Testis (tissue), 2 donors: ENCODE measurements at regions not wholly inside any gene's neighbourhood (a gene's known extent, or its start where the extent isn't known, plus 50 kb on each side); places are given as distances from the start of the nearest gene placed in this dataset.
"Not testable (repeated sequence)": the region's sequence is repeated elsewhere in the genome, so short reads cannot be mapped to it uniquely, and the experiment has no call there.

Experiments
- CTCF ChIP-seq, 3 experiments: fragments of 450-650 bp in 2 of 3; fragments of 200-600 bp in 1 of 3; sonication (generic) in 1 of 3; IDR thresholded peaks; one replicate each; pipeline ENCODE4 v1.5.1; 2016 to 2019; ENCODE audit warnings: antibody characterized with exemption in 3 of 3, mild to moderate bottlenecking in 2 of 3, moderate library complexity in 1 of 3
- POLR2A ChIP-seq: fragments of 450-650 bp; IDR thresholded peaks from one replicate; pipeline ENCODE4 v1.6.1; 2017; ENCODE audit warnings: antibody characterized with exemption, mild to moderate bottlenecking, moderate library complexity

DNA sequence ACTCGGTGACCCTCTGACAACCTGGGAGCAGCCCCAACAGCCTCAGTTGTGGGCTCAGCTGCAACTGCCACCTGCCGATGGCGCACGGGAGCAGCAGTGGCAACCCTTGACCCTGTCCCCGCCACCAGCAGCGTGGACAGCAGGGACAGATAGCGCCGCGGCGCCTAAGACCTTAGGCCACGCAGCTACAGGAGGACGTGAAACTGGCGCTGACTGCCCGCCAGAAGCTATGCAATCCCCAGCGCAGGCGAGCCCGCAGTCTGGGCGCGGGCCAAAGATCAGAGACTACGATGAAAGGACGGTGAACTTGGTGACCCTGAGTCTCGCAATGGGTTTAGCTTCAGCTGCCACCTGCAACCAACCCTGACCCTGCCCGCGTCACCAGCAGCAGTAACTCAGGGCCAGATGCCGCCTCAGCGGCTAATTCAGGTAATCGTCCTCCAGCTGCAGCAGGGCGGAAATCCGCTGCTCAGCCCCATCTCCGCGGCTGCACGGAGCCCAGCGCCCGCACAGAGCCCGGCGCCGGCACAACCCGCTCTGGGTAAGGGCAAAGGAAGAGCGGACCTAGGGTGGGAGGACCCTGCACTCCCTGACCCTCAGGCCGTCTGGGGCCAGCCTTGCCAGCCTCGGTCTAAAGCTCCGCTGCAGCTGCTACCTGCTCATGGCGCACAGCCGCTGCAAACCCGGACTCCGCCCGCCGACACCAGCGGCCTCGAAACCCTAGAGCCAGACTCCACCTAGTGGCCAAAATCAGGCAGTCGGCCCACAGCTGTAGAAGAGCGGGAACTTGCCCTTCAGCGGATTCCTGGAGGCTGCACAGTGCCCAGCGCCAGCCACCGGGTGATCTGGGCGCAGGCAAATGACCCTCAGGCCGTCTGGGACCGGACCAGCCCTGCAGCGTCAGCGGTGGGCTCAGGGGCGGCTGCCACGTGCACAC lies 85.1 kb downstream of the POTEC start:
- TF ChIP-seq CTCF (IDR thresholded peaks at IDR 0.05) = peak; percentile 31 to 55 (median 38)
- TF ChIP-seq POLR2A = not testable (repeated sequence)
